Suppressor macrophage treated with lipopolysaccharide for 4 hours (primary cell): ENCODE measurements at regions not wholly inside any gene's neighbourhood (a gene's known extent, or its start where the extent isn't known, plus 50 kb on each side); places are given as distances from the start of the nearest gene placed in this dataset.

ENCODE experiments used
- DNase-seq: peaks from one replicate; pipeline ENCODE4 v3.0.0-alpha.2; 2020

GRCh38 chr2:10985901-10986535, 74.3 kb downstream of the KCNF1 start:
- no peak for DNase-seq

GRCh38 chr2:10987439-10987838, 75.7 kb downstream of the KCNF1 start:
- no peak for DNase-seq

- no peak for DNase-seq
Observed at GRCh38 chr2:10987861-10988260, 76.1 kb downstream of the KCNF1 start.

GRCh38 chr2:10989151-10989550, 77.4 kb downstream of the KCNF1 start:
- DNase-seq, result no peak

GRCh38 chr2:10989782-10990181, 78.0 kb downstream of the KCNF1 start:
- DNase-seq, result no peak

- peak; percentile 6 for DNase-seq
Observed at GRCh38 chr2:10990561-10991111, 78.9 kb downstream of the KCNF1 start.

- DNase-seq, result no peak
Observed at GRCh38 chr2:10992023-10992791, 80.5 kb downstream of the KCNF1 start.

- DNase-seq, result no peak
Observed at GRCh38 chr2:10993001-10993481, 81.3 kb downstream of the KCNF1 start.

GRCh38 chr2:10995366-10995970, 83.7 kb downstream of the KCNF1 start:
- no peak for DNase-seq

- DNase-seq, result peak; percentile 81
Observed at GRCh38 chr2:11004199-11004598, 92.5 kb downstream of the KCNF1 start.

GRCh38 chr2:11005032-11005431, 93.3 kb downstream of the KCNF1 start:
- no peak for DNase-seq

GRCh38 chr2:11006191-11006590, 94.5 kb downstream of the KCNF1 start:
- no peak for DNase-seq

- DNase-seq, result no peak
Observed at GRCh38 chr2:11007331-11008264, 95.9 kb downstream of the KCNF1 start.

- no peak for DNase-seq
Observed at GRCh38 chr2:11008773-11009172, 97.0 kb downstream of the KCNF1 start.

- DNase-seq, result no peak
Observed at GRCh38 chr2:11009176-11009575, 97.4 kb downstream of the KCNF1 start.

- DNase-seq, result no peak
Observed at GRCh38 chr2:11009891-11010290, 98.2 kb downstream of the KCNF1 start.

- DNase-seq, result no peak
Observed at GRCh38 chr2:11011359-11011758, 99.6 kb downstream of the KCNF1 start.

- no peak for DNase-seq
Observed at GRCh38 chr2:11012131-11012693, 100.5 kb downstream of the KCNF1 start.

GRCh38 chr2:11013196-11013595, 101.5 kb downstream of the KCNF1 start:
- DNase-seq, result no peak

- no peak for DNase-seq
Observed at GRCh38 chr2:11014026-11014425, 102.3 kb downstream of the KCNF1 start.

GRCh38 chr2:11016735-11017388, 105.1 kb downstream of the KCNF1 start:
- no peak for DNase-seq

GRCh38 chr2:11017921-11018320, 106.2 kb downstream of the KCNF1 start:
- DNase-seq, result peak; percentile 37
